ENCODE measurements at regions not wholly inside any gene's neighbourhood (a gene's known extent, or its start where the extent isn't known, plus 50 kb on each side); places are given as distances from the start of the nearest gene placed in this dataset.

DNA sequence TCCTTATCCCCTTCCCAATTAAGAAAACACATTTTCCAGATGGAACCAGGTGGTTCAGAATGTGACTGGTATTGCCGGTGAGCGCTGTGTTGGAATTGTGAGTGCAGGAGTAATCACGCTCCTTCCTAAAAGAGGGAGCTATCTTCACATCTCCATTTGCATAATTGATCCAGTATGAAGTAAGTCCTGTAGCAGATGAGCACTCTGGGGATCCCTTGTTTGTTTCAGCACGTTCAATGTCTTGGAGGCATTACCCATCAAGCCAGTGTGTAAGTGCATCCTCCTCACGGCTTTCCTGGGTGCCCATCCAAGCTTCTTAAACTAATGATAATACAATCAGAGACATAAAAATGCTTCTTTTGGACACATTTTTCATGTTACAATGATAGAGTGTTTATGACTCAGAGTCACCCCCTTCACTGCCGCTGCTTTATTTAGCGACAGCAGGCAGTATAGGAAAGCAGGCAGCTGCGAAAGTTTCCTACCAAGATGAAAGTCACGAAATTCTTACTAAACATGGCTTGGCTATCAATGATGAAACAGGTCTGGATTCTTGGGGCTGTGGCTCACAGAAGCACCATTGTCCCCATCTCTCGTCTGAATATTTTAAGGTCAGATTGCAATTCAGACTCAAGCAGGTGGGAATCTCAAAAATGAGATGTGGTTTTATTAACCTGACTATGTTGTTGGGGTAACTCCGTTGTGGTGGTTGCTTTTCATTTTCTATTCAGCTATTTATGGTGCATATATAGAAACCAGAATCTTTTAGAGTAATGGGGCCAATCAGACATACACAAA, 346.3 kb upstream of the MDFIC2 start:
- Histone ChIP-seq H3K27me3 (replicated peaks; ENCODE audit: control insufficient read depth, insufficient read depth, low read length) (no peaks in the 10 kb centered on the region), H3K9me3 (no peaks in the 10 kb centered on the region), H3K4me3 (ENCODE audit: low read depth, low read length) (no peak overlapping the region), H3K36me3 (ENCODE audit: control insufficient read depth, insufficient read depth, low read length) (no peaks in the 10 kb centered on the region), H3K4me1 (no peaks in the 10 kb centered on the region)
- Mint-ChIP-seq H3K27me3 (ENCODE audit: insufficient read depth, unreplicated experiment) (peaks cover 5% of the 10 kb centered on the region), H3K4me3 (ENCODE audit: unreplicated experiment) (no peak overlapping the region), H3K4me1 (ENCODE audit: low read depth, unreplicated experiment) (no peaks in the 10 kb centered on the region), H3K9me3 (ENCODE audit: unreplicated experiment) (no peaks in the 10 kb centered on the region), H3K36me3 (ENCODE audit: insufficient read depth, unreplicated experiment) (no peaks in the 10 kb centered on the region), H3K27ac (ENCODE audit: unreplicated experiment) (no peak overlapping the region)
- intact Hi-C loops (cut with micrococcal nuclease; ENCODE audit: unreplicated experiment) = no loop called here
- ChIA-PET CTCF (no interaction called here), POLR2A (no interaction called here)
- BruUV-seq (replicated peaks) = no TSS peak
- DNase-seq = no peak
- TF ChIP-seq, protein P1, sequence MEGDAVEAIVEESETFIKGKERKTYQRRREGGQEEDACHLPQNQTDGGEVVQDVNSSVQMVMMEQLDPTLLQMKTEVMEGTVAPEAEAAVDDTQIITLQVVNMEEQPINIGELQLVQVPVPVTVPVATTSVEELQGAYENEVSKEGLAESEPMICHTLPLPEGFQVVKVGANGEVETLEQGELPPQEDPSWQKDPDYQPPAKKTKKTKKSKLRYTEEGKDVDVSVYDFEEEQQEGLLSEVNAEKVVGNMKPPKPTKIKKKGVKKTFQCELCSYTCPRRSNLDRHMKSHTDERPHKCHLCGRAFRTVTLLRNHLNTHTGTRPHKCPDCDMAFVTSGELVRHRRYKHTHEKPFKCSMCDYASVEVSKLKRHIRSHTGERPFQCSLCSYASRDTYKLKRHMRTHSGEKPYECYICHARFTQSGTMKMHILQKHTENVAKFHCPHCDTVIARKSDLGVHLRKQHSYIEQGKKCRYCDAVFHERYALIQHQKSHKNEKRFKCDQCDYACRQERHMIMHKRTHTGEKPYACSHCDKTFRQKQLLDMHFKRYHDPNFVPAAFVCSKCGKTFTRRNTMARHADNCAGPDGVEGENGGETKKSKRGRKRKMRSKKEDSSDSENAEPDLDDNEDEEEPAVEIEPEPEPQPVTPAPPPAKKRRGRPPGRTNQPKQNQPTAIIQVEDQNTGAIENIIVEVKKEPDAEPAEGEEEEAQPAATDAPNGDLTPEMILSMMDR (IDR thresholded peaks at IDR 0.05; ENCODE audit: insufficient read depth in 1 of 2, low read depth in 1 of 2, low read length in 1 of 2, severe bottlenecking in 1 of 2, unreplicated experiment in 1 of 2) = no peak

- Mint-ChIP-seq H3K36me3 (ENCODE audit: insufficient read depth, unreplicated experiment) (no peaks in the 10 kb centered on the region), H3K27me3 (ENCODE audit: insufficient read depth, unreplicated experiment) (peaks cover 5% of the 10 kb centered on the region), H3K27ac (ENCODE audit: unreplicated experiment) (no peak overlapping the region), H3K9me3 (ENCODE audit: unreplicated experiment) (no peaks in the 10 kb centered on the region), H3K4me3 (ENCODE audit: unreplicated experiment) (no peak overlapping the region), H3K4me1 (ENCODE audit: low read depth, unreplicated experiment) (no peaks in the 10 kb centered on the region)
- POLR2A ChIA-PET = no interaction called here
- no peak for DNase-seq
- BruUV-seq (replicated peaks) = no TSS peak
- intact Hi-C loops (cut with micrococcal nuclease; ENCODE audit: unreplicated experiment) = no loop called here
- CTCF ChIA-PET = no interaction called here
- TF ChIP-seq, protein P1 (IDR thresholded peaks at IDR 0.05; ENCODE audit: insufficient read depth in 1 of 2, low read depth in 1 of 2, low read length in 1 of 2, severe bottlenecking in 1 of 2, unreplicated experiment in 1 of 2) = no peak
- H3K9me3 ChIP-seq = no peaks in the 10 kb centered on the region
- H3K4me3 ChIP-seq (ENCODE audit: low read depth, low read length) = no peak overlapping the region
- no peaks in the 10 kb centered on the region for H3K4me1 ChIP-seq
- no peaks in the 10 kb centered on the region for H3K36me3 ChIP-seq (ENCODE audit: control insufficient read depth, insufficient read depth, low read length)
- H3K27me3 ChIP-seq (replicated peaks; ENCODE audit: control insufficient read depth, insufficient read depth, low read length) = no peaks in the 10 kb centered on the region
These were observed 345.0 kb upstream of the MDFIC2 start for GRCh38 chr3:70657454-70657853.

- no TSS peak for BruUV-seq (replicated peaks)
- Histone ChIP-seq H3K4me3 (ENCODE audit: low read depth, low read length) (no peak overlapping the region), H3K36me3 (ENCODE audit: control insufficient read depth, insufficient read depth, low read length) (no peaks in the 10 kb centered on the region), H3K27me3 (replicated peaks; ENCODE audit: control insufficient read depth, insufficient read depth, low read length) (no peaks in the 10 kb centered on the region), H3K4me1 (no peaks in the 10 kb centered on the region), H3K9me3 (no peaks in the 10 kb centered on the region)
- Mint-ChIP-seq H3K9me3 (ENCODE audit: unreplicated experiment) (no peaks in the 10 kb centered on the region), H3K4me3 (ENCODE audit: unreplicated experiment) (no peak overlapping the region), H3K27ac (ENCODE audit: unreplicated experiment) (no peak overlapping the region), H3K27me3 (ENCODE audit: insufficient read depth, unreplicated experiment) (peaks cover 12% of the 10 kb centered on the region), H3K4me1 (ENCODE audit: low read depth, unreplicated experiment) (no peaks in the 10 kb centered on the region), H3K36me3 (ENCODE audit: insufficient read depth, unreplicated experiment) (no peaks in the 10 kb centered on the region)
- ChIA-PET POLR2A (no interaction called here), CTCF (no interaction called here)
- TF ChIP-seq, protein P1 (IDR thresholded peaks at IDR 0.05; ENCODE audit: insufficient read depth in 1 of 2, low read depth in 1 of 2, low read length in 1 of 2, severe bottlenecking in 1 of 2, unreplicated experiment in 1 of 2) = no peak
- intact Hi-C loops (cut with micrococcal nuclease; ENCODE audit: unreplicated experiment) = no loop called here
- DNase-seq = no peak
These were observed 335.4 kb upstream of the MDFIC2 start for GRCh38 chr3:70647823-70648222.

Data from Caco-2 (cell line).